Stimulated activated effector memory CD8-positive, alpha-beta T cell treated with anti-CD3 and anti-CD28 coated beads, Interleukin-12 subunit alpha, Interleukin-12 subunit beta, amount 100 ng/mL, for 72 hours (primary cell): ENCODE measurements at regions not wholly inside any gene's neighbourhood (a gene's known extent, or its start where the extent isn't known, plus 50 kb on each side); places are given as distances from the start of the nearest gene placed in this dataset.

Source experiments
- ATAC-seq: fragments of 150-1000 bp; cut with Tn5 transposase; 2 replicates; pipeline ENCODE4 v1.10.0; 2021
- DNase-seq, 2 donors: peaks; one replicate each; pipeline ENCODE4 v3.0.0; 2021 to 2022; ENCODE audit warnings: low spot score in 2 of 2
- H3K27ac Mint-ChIP-seq: one replicate; pipeline ENCODE4 v1.8.0; 2022; ENCODE audit warnings: mild to moderate bottlenecking, mixed read lengths
- H3K36me3 Mint-ChIP-seq: one replicate; pipeline ENCODE4 v1.8.0; 2022; ENCODE audit warnings: mild to moderate bottlenecking, mixed read lengths
- H3K4me1 Mint-ChIP-seq: one replicate; pipeline ENCODE4 v1.8.0; 2022; ENCODE audit warnings: mixed read lengths
- H3K4me3 Mint-ChIP-seq: one replicate; pipeline ENCODE4 v1.8.0; 2022; ENCODE audit warnings: mild to moderate bottlenecking, mixed read lengths
- H3K9me3 Mint-ChIP-seq: one replicate; pipeline ENCODE4 v1.8.0; 2022; ENCODE audit warnings: mixed read lengths

DNA sequence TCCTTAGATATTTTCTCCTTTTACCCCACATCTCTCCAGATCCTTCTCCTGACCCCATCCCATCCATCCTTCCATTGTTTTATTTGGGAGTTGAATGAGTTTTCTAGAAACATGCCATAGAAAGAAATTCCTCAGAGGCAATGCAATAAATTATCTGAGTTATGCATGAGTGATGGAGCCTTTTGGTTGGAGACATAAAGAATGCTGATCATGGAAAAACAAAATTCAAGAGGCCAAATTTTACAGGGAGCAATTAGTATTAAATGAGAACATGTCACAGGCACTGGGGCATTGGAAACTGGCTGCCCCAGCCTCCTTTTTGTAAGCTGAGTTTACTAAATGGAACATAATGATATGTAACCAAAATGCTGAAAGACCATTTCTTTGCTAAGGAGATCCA, 74.2 kb upstream of the LCLAT1 start:
- peak overlapping the region; percentile 69 for H3K27ac Mint-ChIP-seq
- no peak overlapping the region for H3K4me3 Mint-ChIP-seq
- H3K36me3 Mint-ChIP-seq, result no peaks in the 10 kb centered on the region
- H3K4me1 Mint-ChIP-seq, result peaks cover 48% of the 10 kb centered on the region
- H3K9me3 Mint-ChIP-seq, result no peaks in the 10 kb centered on the region
- DNase-seq (no peak), ATAC-seq (no peak)

DNA sequence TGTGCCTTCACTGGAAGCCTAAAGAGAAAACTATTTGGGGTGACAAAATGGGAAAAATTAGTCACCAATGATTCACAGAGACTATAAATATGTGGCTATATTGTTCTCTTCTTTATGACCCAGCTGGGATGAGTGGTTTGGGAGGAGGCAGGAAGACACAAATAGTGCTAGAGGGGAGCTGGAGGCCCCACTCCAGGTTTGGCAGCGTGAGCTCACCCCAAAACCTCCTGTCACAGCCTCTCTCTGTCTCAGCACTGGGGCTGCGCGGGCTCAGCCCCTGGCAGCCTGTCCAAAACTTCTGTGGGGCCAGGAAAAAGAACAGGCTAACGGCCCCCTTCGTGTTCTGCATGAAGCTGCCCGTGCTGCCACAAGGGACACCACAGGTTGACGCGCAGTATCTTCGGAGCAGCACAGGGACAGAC, 73.2 kb upstream of the LCLAT1 start:
- Mint-ChIP-seq H3K27ac (peak overlapping the region; percentile 57), H3K36me3 (no peaks in the 10 kb centered on the region), H3K9me3 (no peaks in the 10 kb centered on the region), H3K4me3 (no peak overlapping the region), H3K4me1 (peaks cover 48% of the 10 kb centered on the region)
- peak; percentile 33 for ATAC-seq
- no peak for DNase-seq

- Mint-ChIP-seq H3K9me3 (no peaks in the 10 kb centered on the region), H3K36me3 (no peaks in the 10 kb centered on the region), H3K27ac (peak overlapping the region; percentile 57)
These were observed 72.7 kb upstream of the LCLAT1 start for GRCh38 chr2:30374380-30374779.

GRCh38 chr2:30375915-30376314, 71.1 kb upstream of the LCLAT1 start:
- peak overlapping the region; percentile 30 for H3K27ac Mint-ChIP-seq

More at GRCh38 chr2:30374380-30374779, 72.7 kb upstream of the LCLAT1 start:
- ATAC-seq, result no peak
- Mint-ChIP-seq H3K4me3 (no peak overlapping the region), H3K4me1 (peaks cover 48% of the 10 kb centered on the region)
- no peak for DNase-seq

DNA sequence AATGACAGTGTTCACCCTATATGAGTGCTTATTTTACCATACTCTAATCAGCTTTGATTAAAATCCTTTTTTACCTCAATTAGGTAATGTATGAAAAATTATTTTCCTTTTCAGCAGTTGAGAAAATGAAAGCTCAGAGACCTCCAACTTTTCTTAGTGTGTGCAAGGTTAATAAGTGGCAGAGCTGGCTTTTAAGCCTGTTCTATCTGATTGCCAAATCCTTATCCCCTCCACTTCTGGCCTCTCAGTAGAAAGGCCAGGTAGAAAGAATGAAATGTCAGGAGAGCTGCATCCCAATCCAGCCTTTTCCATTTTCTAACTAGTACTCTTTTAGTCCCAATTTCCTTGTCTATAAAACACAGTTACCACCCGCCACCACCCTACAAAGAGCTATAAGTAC, 67.6 kb upstream of the LCLAT1 start:
- H3K27ac Mint-ChIP-seq, result no peak overlapping the region

More at GRCh38 chr2:30375915-30376314, 71.1 kb upstream of the LCLAT1 start:
- no peak for ATAC-seq
- DNase-seq, result no peak
- Mint-ChIP-seq H3K9me3 (no peaks in the 10 kb centered on the region), H3K36me3 (no peaks in the 10 kb centered on the region), H3K4me3 (no peak overlapping the region), H3K4me1 (peaks cover 38% of the 10 kb centered on the region)

DNA sequence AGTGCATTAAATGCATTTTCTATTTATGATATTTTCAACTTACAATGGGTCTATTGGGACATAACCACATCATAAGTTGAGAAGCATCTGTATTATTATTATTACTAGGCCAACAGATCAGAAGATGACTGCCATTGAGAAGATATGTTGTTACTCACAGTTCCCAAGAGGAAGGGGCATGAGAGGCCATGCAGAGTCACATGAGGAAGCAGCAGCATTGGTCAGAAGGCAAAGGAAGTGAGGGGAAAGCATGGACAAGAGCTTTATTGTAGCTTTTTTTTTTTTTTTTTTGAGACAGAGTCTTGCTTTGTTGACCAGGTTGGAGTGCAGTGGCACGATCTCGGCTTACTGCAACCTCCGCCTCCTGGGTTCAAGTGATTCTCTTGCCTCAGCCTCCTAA, 66.2 kb upstream of the LCLAT1 start:
- DNase-seq, result no peak
- Mint-ChIP-seq H3K4me3 (no peak overlapping the region), H3K36me3 (no peaks in the 10 kb centered on the region), H3K4me1 (peaks cover under 1% of the 10 kb centered on the region), H3K27ac (no peak overlapping the region), H3K9me3 (no peaks in the 10 kb centered on the region)
- ATAC-seq, result no peak

More for the DNA sequence above, 67.6 kb upstream of the LCLAT1 start:
- ATAC-seq (no peak), DNase-seq (no peak)
- Mint-ChIP-seq H3K4me3 (no peak overlapping the region), H3K9me3 (no peaks in the 10 kb centered on the region), H3K36me3 (no peaks in the 10 kb centered on the region), H3K4me1 (peaks cover 9% of the 10 kb centered on the region)

DNA sequence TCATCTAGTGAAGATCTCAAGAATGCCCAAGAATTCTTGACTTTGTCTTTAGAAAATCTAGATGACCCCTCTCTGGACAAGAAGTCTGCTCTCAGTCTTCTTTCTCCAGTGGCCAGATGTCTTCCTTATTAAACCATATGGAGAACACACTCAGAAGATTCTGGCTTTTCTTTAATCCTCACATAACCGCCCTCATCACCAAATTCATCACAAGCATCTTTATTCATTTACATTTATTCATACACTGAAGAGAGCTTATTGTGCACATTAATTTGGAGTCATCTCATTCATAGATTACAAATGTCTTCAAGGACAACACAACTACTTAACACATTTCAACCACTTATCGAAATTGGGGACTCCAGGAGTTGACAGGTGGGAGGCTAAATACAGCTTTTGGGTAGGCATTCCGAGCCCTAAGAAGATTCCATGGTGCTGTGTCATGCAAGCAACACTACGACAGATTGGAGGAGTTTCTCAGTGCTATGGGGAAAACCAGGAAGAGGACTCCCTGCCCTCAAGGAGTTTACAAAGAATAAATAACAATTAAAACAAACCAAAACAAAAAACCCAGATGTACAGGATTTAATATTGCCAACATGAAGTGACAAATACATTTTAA, 64.8 kb upstream of the LCLAT1 start:
- DNase-seq, result no peak
- no peak overlapping the region for H3K4me3 Mint-ChIP-seq
- no peak overlapping the region for H3K27ac Mint-ChIP-seq
- H3K4me1 Mint-ChIP-seq, result no peaks in the 10 kb centered on the region
- no peak for ATAC-seq
- no peaks in the 10 kb centered on the region for H3K9me3 Mint-ChIP-seq
- no peaks in the 10 kb centered on the region for H3K36me3 Mint-ChIP-seq

GRCh38 chr2:30382995-30383394, 64.1 kb upstream of the LCLAT1 start:
- DNase-seq (no peak), ATAC-seq (no peak)
- no peaks in the 10 kb centered on the region for H3K9me3 Mint-ChIP-seq
- H3K27ac Mint-ChIP-seq, result no peak overlapping the region
- H3K4me1 Mint-ChIP-seq, result no peaks in the 10 kb centered on the region
- H3K36me3 Mint-ChIP-seq, result no peaks in the 10 kb centered on the region
- H3K4me3 Mint-ChIP-seq, result no peak overlapping the region

DNA sequence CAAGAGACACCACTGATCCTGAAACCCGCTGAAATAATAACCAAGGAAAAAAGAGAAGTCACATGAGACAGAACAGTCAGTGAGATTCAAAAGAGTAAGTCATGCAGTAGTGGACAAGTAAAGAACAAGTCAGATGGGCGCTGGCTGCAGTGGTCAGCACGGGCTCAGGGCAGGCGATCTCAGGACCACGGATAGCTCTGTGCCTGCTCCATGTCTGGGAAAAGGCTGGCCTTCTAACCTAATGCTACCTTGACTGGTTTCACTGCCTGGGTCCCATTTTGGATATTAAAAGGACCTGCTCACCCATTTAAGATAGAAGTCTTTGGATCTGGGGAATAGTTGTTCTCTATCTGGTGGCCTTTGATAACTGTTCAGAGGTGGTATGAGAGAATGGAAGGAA, 61.7 kb upstream of the LCLAT1 start:
- DNase-seq, result no peak
- H3K27ac Mint-ChIP-seq, result no peak overlapping the region
- no peak for ATAC-seq
- H3K9me3 Mint-ChIP-seq, result no peaks in the 10 kb centered on the region
- H3K4me3 Mint-ChIP-seq, result no peak overlapping the region
- H3K36me3 Mint-ChIP-seq, result no peaks in the 10 kb centered on the region
- H3K4me1 Mint-ChIP-seq, result no peaks in the 10 kb centered on the region

DNA sequence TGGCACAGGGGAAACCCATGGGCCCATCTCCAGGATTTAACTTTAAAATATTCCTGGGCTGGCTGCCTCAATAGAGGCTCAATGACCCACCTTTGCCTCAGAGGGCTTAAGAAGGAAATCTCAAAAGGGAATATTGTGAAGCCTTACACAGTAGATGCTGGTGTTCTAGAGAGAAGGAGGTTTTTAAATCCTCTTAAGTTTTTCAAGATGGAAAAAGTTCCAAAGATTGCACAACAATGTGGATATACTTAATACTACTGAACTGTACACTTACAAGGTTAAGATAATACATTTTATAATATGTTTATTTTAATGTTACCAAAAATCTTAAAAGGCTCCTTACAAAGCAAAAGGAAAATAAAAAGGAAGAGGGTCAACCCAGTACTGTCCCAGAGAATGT, 54.9 kb upstream of the LCLAT1 start:
- DNase-seq (no peak), ATAC-seq (no peak)
- no peak overlapping the region for H3K27ac Mint-ChIP-seq
- no peaks in the 10 kb centered on the region for H3K9me3 Mint-ChIP-seq
- no peaks in the 10 kb centered on the region for H3K4me1 Mint-ChIP-seq
- H3K36me3 Mint-ChIP-seq, result no peaks in the 10 kb centered on the region
- H3K4me3 Mint-ChIP-seq, result no peak overlapping the region

DNA sequence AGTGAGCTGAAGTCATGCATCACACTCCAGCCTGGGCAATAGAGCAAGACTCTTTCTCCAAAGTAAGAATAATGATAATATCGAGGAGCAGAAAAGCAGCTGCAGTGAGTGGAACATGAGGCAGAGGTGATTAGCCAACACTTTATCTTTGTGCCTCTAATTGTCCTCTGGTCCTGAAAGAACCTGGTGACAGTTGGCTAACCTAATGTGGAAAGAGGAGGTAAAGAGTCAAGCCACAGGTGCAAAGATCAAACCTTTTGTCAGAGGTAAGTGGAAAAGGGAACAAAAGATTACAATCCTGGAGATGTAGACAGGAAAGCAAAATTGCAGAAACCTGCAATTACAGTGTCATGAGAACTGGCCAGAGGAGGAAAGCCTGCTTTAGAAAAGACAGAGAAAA, 53.5 kb upstream of the LCLAT1 start:
- Mint-ChIP-seq H3K27ac (no peak overlapping the region), H3K9me3 (no peaks in the 10 kb centered on the region), H3K36me3 (no peaks in the 10 kb centered on the region), H3K4me1 (no peaks in the 10 kb centered on the region), H3K4me3 (no peak overlapping the region)
- DNase-seq (no peak), ATAC-seq (no peak)

DNA sequence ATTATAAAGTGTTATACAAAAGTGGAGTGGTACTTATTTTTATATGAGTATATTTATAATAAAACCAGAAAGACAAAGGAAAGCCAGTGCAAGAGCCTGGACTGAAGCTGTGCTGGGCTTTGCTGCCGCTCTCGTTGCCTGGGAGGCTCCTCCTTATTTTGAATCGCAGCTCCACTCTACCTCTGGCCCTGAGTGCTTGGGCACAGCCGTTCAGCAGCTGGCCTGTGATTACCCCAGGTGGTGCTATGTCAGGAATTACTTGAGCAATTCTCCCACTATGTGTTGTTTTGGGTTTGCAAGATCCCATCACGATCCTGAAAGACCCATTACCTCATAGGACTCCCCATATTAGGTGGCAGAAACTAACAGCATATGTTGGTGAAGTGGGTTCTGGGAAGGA, 53.0 kb upstream of the LCLAT1 start:
- Mint-ChIP-seq H3K9me3 (no peaks in the 10 kb centered on the region), H3K4me3 (no peak overlapping the region), H3K27ac (no peak overlapping the region), H3K36me3 (no peaks in the 10 kb centered on the region), H3K4me1 (no peaks in the 10 kb centered on the region)
- ATAC-seq (no peak), DNase-seq (no peak)

GRCh38 chr2:30396436-30397232, 50.4 kb upstream of the LCLAT1 start:
- no peaks in the 10 kb centered on the region for H3K9me3 Mint-ChIP-seq
- H3K36me3 Mint-ChIP-seq, result no peaks in the 10 kb centered on the region
- H3K4me1 Mint-ChIP-seq, result no peaks in the 10 kb centered on the region
- H3K27ac Mint-ChIP-seq, result no peak overlapping the region
- no peak for DNase-seq
- no peak overlapping the region for H3K4me3 Mint-ChIP-seq
- no peak for ATAC-seq
